ENCODE measurements at regions not wholly inside any gene's neighbourhood (a gene's known extent, or its start where the extent isn't known, plus 50 kb on each side); places are given as distances from the start of the nearest gene placed in this dataset.

DNA sequence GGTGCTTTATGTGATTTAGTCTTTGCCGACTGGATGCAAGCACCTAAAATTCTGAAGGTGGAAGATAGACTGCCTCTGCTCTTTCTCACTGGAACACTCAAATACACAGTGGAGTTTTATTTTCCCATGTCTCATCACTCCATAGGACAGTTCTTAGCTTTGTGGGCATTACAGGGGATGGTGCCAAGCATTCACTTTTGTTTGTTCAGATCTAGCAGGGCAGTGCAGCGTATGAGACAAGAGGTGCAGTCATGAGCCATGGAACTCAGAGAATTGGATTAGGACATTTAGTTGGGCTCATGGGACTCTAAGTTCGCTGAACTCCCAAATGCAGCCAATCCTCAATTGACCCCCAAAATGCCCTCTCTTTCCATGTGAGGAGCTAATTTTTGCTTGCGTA lies 1136.9 kb upstream of the PRKX start:
- DNase-seq, result no peak

DNA sequence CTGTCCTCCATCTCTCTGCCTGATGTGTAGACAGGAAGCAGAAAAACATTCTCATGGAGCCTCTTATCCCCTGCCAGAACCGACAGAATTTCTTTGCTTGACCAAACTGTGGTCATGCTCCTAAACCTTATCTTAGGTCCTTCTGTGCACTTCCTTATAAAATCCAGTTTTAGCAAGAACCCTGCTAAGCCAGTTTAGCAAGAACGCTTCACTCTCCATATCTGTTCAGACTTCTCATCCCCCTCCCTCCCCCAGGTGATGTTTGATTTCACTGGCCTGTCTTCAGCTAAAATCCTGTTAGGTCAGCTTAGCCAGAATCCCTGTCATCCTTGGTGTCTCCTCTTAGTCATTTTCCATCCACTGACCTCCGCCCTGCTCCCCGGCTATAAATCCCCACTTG lies 1130.9 kb upstream of the PRKX start:
- DNase-seq, result no peak

DNA sequence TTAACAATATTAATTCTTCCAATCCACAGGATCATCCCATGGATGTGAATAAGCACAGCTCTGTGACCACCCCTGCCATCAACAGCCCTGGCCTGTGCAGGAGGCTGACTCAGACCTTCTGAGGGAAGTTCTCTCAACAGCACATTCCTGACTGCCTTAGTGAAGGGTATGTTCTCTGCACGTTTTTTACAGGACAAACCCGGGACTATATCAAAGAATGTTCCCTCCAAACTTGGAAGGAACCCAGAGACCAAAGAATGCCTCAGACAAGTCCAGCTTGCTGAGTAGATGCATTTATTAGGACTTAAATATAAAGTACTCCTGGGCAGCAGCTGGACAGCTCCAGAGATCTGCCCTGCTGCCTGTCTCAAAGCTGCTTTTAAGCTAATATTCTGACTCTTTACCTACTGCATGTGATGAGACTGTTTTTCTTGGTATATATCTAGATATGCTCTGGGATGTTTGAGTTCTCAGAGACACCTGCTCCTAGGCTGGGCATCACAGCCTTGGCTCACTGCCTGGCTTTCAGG lies 1127.8 kb upstream of the PRKX start:
- no peak for DNase-seq

DNA sequence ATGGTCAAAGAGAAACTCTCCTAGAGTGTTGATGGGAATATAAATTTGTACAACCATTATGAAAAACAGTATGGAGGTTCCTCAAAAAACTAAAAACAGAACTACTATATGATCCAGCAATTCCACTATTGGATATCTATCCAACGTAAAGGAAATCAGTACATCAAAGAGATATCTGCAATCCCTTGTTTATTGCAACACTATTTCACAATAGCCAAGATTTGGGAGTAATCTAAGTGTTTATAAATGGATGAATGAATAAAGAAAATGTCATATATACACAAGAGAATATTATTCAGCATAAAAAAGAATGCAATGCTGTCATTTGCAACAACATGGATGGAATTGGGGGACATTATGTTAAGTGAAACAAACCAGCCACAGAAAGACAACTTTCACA lies 1118.1 kb upstream of the PRKX start:
- DNase-seq, result no peak

DNA sequence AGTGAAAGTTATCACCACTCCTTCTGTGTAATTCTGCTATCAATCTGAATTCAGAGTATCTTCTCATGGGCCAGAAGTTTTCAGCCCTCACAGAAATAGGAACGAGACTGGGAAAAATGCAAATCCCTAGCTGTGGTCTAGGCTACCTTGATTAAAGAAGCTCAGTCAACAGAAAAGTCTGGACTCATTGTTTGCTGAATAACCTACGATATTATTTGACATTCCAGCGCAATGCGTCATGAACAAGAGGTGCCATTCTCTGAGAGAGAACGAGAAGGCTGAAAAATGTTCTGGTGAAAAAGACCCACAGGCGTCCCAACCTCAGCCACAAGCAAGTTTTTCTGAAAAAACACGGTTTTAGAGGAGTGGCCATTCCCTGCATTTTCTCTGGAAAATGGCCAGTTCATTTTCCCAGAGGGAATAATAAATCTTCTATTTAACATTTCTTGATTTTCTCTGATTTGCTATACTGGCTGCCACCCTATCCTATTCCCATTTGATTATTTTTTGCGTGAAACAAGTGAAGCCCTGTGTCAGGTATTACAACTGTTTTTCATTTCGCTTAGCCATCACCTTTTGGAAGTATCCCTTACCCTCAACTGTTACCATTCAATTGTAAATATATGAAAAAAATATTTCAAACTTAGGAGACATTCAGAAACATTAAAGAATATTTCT lies 1117.6 kb upstream of the PRKX start:
- DNase-seq, result no peak

DNA sequence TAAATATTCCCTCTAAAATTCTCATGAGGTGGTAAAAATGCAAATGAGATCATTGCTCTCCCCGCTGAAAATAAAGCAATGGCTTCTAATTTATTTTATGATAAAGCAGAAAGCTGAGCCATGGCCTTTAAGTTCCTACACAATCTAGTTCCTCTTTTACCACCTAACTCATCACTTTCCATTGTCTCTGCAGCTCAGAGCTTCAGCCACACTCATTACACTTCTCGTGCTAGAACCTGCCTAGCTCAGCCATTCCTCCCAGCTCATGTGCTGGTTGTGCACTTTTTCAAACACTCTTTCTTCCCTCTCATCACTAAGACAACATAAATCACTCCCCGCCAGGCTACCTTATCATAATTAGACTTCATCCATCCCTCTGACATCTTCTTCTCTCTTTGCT lies 1112.1 kb upstream of the PRKX start:
- DNase-seq, result no peak

DNA sequence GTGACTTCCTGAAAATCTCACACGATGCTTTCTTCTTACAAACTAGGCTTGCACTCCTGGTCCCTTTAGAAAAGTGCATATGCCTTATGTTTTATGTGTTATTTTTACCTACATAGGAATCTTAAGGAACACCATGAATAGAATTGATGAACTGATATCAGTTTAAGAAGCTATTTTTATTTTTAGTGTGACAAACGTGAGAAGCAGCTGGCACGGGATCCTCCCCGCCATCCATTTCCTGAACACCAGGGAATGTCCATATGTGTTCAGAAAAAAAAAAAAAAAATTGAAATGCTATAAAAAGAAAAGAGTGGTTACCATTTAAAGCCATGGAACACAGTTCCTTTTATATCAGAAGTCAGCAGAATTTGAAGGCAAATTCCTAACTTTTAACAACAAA lies 1096.1 kb upstream of the PRKX start:
- no peak for DNase-seq

DNA sequence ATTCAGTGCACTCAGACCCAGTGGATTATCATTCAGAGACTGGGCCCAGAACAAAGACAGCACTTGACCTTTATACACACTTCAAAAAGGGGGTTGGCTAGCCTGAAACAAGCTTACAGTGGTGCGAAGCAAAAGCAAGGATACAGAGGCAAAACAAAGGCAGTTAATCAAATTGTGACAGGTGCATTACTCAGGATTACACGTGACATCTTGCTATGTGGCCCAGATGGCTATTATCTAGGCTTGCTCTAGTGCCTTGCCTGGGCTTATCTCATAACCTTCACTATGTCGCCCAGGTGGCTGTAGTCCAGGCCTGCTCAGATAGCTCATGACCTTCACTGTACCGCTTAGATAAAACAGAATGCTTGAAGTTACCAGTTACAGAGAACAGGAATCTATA lies 1092.1 kb upstream of the PRKX start:
- no peak for DNase-seq

DNA sequence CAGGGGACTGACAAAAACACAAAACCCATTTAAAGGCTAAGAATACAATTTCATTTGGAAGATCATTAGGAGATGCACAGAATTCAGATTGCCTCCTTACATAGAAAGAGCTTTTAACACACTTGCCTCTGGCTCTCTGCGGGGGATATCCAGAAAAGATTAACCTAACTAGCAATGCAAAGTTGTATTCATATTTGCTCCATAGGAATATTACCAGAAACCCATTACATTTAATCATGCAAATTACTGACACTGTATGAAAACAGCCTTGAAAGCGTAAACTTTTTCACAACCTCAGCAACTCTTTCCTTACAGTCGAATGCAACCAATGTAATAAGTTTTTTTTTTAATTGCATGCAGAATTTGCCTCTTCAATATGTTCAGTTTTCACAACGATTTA lies 1087.3 kb upstream of the PRKX start:
- DNase-seq, result no peak

DNA sequence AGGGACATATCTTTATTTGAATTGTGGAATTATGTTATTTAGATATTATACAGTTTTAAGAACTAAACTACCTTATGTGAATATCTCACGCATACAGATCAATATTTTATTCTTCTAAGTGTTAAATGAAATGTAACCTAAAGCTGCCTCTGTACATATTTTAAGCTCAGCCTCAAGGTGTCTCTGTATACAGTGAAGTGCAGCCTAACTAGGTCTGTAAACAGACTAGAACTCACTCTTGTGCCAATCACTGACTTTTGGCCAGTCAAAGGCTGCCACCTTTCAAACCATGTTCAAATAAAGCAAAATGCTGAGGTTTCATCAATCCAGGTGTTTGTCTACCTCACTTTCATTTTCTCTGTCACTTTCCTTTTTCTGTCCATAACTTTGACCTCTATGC lies 1074.5 kb upstream of the PRKX start:
- no peak for DNase-seq

DNA sequence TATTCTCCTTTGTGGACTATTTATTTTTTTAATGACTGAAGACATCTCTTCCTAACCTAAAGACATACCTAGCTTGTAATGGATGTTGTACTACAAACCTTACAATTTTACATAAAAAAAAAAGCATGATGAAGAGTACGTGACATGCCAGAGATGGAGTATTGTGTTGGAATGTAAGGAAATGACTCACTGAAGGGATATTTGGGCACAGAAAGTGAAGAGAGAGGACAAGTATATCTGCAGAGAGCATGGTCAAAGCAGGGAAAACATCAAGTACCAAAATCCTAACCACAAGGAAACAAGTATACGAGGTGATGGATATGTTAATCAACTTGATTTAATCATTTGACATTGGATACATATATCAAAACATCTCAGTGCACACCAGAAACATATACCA lies 1051.4 kb upstream of the PRKX start:
- DNase-seq, result peak; percentile 21

DNA sequence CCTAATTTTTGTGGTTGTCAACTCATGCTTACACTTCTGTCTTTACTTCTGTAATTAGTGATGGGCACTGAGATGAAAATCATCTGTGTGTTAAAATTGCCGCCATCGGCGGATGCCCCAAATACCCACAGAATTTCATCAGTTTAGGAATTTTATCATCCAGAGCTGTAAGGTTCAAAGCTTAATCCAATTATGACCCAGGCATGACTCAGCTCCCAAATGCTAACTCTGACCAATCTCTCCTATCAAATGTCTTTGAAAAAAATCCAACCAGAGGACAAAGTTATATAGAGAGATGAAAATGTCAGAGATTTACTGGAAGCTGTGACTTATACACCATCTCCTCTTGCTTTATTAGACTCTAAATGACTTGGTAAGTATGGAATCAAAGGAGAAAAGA lies 1048.7 kb upstream of the PRKX start:
- DNase-seq, result peak; percentile 0

DNA sequence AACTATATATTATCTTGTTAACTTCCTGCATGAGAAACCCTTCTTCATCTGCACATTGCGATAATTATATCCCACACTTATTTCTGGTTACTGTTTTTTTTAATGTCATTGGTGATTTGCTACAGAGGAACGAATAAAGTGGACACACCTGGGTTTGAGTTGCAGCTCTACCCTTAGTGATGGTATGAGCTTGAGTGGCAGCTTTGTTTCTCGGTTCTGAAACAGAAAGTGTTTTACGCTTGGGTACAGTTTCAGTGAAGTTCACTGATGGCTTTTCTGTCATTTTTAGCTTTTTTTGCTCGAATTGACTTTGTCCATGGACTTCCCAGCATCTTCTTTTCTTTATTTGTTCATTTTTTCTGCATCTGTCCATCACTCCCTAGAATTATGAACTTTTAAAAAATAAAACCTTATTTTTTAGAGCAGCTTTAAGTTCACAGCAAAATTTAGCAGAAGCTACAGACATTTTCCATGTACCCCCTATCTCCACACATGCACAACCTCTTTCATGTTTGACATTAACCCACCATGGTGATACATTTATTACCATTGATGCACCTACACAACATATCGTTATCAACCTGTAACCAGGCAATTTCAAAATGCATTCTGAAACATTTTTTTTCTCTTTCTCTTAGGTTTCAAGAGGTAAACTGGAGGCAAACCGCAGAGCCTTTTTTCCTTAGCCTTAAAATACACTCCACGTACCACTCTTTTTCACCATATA lies 1041.6 kb upstream of the PRKX start:
- DNase-seq, result no peak

DNA sequence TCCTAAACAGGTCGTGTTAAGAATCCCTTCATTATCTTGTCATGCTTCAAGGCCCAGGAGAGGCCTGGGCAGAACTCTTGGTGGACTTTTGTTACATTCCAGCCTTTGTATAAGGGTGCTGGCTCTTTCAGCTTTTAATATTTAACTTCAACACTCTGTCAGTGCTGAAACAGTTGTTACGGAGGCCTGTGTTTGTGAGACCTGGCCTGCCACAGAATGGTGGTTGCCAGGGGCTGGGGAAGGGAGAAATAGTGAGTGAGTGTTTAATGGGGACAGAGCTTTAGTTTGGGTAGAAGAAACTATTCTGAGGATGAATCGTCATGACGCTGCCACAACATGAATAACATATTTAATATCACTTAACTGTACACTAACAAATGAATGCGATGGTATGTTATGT lies 1027.6 kb upstream of the PRKX start:
- no peak for DNase-seq

DNA sequence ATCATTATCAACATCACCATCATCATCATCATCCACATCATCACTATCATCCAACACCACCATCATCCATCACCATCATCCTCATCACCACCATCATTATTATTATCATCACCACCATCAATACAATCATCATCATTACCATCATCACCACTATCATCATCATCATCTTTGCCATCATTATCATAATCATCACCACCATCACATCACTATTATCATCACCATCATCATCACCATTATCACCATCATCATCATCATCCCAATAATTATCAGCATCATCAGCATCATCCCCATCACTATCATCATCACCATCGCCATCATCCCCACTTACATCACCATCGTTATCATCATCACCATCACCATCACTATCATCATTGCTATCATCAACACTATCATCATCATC lies 1021.9 kb upstream of the PRKX start:
- DNase-seq, result no peak

DNA sequence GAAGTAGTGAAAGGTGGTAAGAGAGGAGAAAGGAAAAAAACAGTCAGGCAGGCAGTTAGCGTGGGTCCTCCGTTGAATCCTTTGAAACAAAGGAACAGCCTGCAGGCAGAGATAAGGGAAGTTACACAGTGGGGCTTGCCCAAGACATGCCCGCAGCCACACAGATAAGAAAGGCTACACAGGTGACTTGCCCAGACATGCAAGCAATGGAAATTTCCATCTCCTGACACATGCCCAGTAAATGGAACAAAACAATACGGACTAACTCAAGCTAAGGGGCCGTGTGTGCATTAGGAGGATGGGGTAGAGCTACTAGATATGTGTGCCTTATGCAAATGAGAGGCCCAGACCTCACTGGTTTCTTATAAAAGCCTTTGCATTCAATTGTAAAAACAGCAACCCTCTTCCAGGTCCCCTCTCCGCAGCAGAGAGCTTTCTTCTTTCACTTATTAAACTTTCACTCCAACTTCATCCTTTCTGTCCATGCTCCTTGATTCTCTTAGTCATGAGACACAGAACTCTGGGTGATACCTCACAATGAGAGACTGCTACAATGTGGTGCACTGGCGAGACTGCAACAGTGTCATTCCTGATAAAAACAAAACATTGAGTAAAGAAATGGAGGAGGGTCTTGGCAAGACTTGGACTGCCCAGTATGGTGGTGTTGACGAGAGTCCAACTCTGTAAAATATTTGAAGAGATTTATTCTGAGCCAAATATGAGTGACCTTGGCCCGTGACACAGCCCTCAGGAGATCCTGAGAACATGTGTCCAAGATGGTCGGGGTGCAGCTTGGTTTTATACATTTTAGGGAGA lies 997.4 kb upstream of the PRKX start:
- DNase-seq, result no peak

DNA sequence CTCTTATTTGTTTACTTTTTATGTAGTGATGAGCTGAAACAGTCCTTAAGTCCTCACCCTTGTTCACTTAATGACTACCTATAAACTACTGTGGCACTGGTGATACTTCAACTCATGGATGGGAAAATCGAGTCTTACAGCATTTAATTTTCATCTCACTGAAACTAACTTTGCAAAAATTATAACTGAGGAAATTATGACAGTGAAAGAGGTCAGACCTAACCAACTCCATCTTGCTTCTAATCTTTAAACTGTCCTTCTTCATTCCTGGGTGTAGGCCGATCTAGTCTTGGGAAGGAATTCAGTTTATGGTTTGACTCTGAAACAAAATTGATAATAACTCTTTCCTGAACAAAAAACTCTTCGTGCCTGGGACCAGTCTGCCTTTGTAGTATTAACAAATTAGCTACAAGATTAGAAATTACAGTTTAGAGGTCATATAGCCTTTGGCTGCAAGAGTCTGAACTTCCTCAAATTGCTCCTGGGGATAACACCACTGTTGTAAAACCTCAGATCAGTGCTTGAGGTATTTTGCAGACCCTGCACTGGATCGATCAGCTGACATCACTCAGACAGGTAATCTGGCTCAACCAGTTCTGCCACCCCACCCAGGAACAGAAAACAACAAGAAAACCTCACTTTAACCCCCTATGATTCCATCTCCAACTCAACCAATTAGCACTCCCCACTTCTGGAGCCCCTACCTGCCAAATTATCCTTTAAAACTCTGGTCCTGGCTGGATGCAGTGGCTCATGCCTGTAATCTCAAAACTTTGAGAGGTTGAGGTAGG lies 995.7 kb upstream of the PRKX start:
- no peak for DNase-seq

DNA sequence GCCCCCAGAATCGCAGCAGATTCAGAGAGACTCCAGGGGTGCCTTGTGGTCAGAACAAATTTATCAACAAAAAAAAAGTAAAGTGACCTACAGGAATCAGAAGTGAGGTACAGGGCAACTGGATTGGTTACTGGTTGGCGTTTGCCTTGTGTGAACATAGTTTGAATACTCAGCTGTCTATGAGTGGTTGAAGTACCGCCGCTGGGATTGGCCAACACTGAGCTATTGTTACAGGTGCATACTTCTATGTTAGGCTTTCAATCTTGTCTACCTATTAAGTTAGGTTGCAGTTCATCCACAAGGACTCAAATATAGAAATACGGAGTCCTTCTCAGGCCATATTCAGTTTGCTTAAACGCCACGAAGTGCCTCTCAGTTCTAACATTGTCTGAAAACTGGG lies 993.5 kb upstream of the PRKX start:
- DNase-seq, result no peak

DNA sequence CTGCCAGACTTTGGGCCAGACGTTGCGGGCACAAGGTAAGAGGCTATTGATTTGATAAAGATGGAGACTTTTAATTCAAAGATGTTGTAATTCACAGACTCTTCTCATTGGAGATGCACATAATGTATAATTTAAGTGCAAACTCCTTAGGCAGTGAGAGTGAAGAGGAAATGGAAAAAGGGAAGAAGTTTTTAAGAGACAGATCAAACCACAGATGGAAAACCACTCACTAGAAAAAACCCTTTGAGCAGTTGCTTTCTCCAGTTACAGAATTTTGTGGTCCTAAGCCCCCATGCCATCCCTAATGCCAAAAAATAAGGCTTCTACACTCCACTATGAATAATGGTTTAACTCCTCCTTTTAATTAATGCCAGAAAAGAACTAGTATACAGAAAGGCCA lies 977.1 kb upstream of the PRKX start:
- DNase-seq, result no peak

DNA sequence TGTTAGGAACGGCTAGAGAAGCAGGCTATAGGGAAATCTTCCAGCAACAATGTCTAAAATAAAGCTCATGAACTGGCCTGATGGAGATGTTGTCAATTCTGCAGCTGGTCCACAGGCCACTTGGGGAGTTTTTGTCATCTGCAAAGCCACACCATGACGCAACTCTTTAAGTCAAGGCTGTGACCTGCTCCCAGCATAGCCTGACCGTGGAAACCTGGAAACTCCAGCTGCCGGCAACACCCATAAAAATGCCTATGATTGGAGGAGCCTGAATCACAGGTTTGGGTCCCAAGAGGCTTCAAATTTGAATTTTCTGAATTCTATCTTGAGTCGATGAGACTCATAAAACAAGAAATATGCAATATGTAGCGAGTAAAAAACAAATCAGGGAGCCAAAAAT lies 969.2 kb upstream of the PRKX start:
- DNase-seq, result no peak

DNA sequence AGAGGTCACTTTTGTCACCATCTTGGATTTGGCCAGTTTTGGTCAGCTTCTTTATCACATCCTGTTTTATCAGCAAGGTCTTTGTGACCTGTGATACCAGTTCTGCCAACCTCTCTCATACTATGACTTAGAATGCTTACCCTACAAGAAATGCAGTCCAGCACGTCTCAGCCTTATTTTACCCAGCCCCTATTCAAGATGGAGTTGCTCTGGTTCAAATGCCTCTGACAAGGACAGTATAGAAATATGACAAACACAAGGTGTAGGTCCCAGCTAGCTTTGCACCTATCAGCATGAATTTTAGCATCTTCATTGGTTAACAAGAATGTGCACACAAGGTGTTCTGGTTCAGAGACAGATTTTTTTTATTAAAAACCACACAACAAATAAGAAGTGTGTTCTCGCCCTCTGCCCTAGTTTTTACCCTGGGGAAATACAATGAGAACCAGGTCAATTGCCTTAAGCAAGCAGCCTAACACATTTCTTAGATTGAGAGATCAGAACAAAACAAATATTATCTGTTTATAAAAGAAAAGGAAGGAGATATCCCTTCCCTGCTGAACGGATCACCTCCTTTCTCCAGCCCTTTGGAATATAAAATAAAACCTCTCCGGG lies 962.3 kb upstream of the PRKX start:
- no peak for DNase-seq
